ENCODE measurements at regions not wholly inside any gene's neighbourhood (a gene's known extent, or its start where the extent isn't known, plus 50 kb on each side); places are given as distances from the start of the nearest gene placed in this dataset. TPM values are rescaled to one million over a fixed set of nuclear protein-coding genes. Genes with fewer than 3 reads are reported as not detected.
A peak's percentile ranks its signal among the peaks of the same experiment; 100 is the strongest.

DNA sequence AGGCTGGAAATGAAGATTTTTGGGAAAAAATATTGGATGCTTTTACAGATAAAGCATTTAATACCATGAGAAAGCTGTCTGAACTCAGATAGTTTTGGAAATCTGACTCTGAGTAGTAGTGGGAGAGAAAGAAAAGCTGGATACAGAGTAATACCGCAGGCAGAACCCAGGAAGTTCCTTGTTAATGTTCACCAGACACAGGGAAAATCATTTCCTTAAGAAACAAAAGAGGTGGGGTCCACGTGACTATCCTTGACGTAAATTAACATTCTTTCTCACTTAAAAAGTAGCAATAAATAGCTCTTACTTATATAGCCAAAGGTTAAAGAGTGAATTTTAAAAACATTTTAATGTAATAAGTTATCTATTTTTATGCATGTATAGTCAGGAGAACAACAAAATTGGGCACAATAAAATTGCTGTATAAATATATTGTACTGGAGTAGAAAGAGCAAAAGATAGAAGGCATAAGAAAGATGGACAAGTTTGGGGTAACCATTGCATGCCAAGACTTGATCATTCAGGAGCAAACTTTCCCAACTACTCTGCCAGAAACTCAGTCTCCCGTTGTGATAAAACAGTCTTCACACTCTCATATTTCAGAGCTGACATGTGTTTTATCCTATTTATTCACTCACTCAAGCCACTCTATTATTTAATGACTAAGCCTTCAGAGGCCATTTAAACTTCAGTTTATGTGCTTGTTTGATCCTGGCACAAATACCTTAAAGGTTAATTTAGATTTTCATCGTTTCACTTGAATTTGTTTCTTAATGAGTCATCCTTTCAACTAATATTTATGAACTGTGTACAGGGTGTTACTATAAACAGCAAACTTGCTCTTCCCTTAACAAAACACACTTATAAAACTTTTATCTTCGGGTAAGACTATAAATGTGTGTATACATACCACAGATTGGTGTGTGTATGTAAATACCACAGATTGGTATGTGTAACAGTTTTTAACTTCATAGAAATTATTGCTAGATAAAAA, 143.1 kb downstream of the GNAI1 start:
- H3K27me3 ChIP-seq (ENCODE audit: insufficient read depth) = no peaks in the 10 kb centered on the region
- no peaks in the 10 kb centered on the region for H4K20me1 ChIP-seq (replicated peaks; ENCODE audit: insufficient read depth)
- no peaks in the 10 kb centered on the region; the same call in 1 of the 3 replicates for H3K9me3 Mint-ChIP-seq
- H3K4me3 ChIP-seq = no peak overlapping the region
- no peaks in the 10 kb centered on the region for H3F3A ChIP-seq (replicated peaks; ENCODE audit: low read depth)
- no peaks in the 10 kb centered on the region for H3K27me3 Mint-ChIP-seq (ENCODE audit: insufficient read depth, low read depth, poor library complexity)
- H3K36me3 Mint-ChIP-seq (ENCODE audit: low read depth) = no peaks in the 10 kb centered on the region
- no peaks in the 10 kb centered on the region for H3K36me3 ChIP-seq (ENCODE audit: insufficient read depth)
- DNase-seq (ENCODE audit: low spot score) = peak; percentile 11
- H3K4me1 Mint-ChIP-seq = peaks cover 13% of the 10 kb centered on the region
- H3K4me2 ChIP-seq = peak overlapping the region; percentile 25; the same call in 1 of the 2 replicates
- no peak for ATAC-seq
- H3K27ac Mint-ChIP-seq = peak overlapping the region; percentile 62
- no peak overlapping the region for H3K27ac ChIP-seq (ENCODE audit: low read depth)
- peaks cover 12% of the 10 kb centered on the region for H3K4me1 ChIP-seq (ENCODE audit: insufficient read depth)
- H3K4me3 Mint-ChIP-seq = no peak overlapping the region
- no peak for TF ChIP-seq JUNB (IDR thresholded peaks at IDR 0.05; ENCODE audit: unreplicated experiment)
- TF ChIP-seq POLR2AphosphoS5 (IDR thresholded peaks at IDR 0.05; ENCODE audit: low read depth) = no peak
- TF ChIP-seq NANOG (IDR thresholded peaks at IDR 0.05; ENCODE audit: borderline replicate concordance) = no peak
- TF ChIP-seq EZH2phosphoT487 (IDR thresholded peaks at IDR 0.05; ENCODE audit: unreplicated experiment) = no peak
- no peak for TF ChIP-seq ZNF331 (CRISPR knock-in tag; IDR thresholded peaks at IDR 0.05; ENCODE audit: low read depth)
- TF ChIP-seq REST (IDR thresholded peaks at IDR 0.05; ENCODE audit: unreplicated experiment) = no peak
- TF ChIP-seq, protein P1, sequence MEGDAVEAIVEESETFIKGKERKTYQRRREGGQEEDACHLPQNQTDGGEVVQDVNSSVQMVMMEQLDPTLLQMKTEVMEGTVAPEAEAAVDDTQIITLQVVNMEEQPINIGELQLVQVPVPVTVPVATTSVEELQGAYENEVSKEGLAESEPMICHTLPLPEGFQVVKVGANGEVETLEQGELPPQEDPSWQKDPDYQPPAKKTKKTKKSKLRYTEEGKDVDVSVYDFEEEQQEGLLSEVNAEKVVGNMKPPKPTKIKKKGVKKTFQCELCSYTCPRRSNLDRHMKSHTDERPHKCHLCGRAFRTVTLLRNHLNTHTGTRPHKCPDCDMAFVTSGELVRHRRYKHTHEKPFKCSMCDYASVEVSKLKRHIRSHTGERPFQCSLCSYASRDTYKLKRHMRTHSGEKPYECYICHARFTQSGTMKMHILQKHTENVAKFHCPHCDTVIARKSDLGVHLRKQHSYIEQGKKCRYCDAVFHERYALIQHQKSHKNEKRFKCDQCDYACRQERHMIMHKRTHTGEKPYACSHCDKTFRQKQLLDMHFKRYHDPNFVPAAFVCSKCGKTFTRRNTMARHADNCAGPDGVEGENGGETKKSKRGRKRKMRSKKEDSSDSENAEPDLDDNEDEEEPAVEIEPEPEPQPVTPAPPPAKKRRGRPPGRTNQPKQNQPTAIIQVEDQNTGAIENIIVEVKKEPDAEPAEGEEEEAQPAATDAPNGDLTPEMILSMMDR (conservative IDR thresholded peaks at IDR 0.05; ENCODE audit: low read depth in 2 of 2) = no peak
- H3K9me2 ChIP-seq (ENCODE audit: insufficient read depth) = no peaks in the 10 kb centered on the region
- no peaks in the 10 kb centered on the region for H3K79me2 ChIP-seq (replicated peaks; ENCODE audit: insufficient read depth)
- peak overlapping the region; percentile 26; the same call in 1 of the 2 replicates for H2AFZ ChIP-seq

Small RNA genes in the stretch of these regions (small RNA-seq; reads per million reads assigned to genes)
- not detected for gene RN7SL35P (ENCODE audit: low replicate concordance)
- gene SNRPBP1 (ENCODE audit: low replicate concordance) = 0.07 reads per million

Data from GM23338 (cell line).